ENCODE measurements at regions not wholly inside any gene's neighbourhood (a gene's known extent, or its start where the extent isn't known, plus 50 kb on each side); places are given as distances from the start of the nearest gene placed in this dataset.

DNA sequence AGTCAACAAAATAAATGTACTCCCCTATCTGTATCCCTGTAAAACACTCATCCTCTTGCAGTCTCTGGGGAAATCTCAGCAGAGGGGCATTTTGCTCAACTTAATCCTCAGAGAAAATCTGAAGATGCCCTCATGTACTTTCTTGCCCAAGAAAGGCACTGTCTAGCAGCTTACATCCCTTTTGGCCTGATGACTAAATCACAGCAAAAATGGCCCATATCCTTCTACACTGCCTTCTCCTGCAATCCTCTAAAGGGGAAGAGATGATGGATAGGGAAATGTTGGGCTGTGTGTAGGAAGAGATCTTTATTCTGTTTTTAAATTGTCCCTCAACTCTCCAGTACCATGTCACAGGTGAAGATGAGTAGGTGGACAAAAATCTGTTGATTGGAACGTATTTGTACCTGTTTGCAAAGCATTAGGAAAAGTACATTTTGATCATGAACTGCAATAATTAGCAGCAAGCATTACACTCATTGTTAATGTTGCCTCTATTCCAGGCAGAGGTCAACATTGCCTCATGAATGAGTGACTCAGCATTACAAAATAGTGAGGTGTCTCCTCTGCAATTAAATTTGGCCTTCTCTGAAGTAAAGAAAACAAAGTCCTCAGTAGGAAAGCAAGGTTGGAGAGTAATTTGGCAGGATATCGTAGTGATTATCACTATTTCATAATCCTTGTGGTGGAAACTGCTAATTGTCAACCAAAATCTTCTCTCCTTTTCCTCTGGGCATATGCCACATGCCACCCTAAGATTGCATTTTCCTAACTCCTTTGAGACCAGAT, 172.4 kb upstream of the CAND1 start (continued):
- TF ChIP-seq ZNF10 (tag by site-specific recombination; IDR thresholded peaks at IDR 0.05) = no peak
- TF ChIP-seq ZNF791 (tag by site-specific recombination; IDR thresholded peaks at IDR 0.05) = no peak
- TF ChIP-seq ZXDB (tag by site-specific recombination; IDR thresholded peaks at IDR 0.05) = no peak
- TF ChIP-seq, protein P1, sequence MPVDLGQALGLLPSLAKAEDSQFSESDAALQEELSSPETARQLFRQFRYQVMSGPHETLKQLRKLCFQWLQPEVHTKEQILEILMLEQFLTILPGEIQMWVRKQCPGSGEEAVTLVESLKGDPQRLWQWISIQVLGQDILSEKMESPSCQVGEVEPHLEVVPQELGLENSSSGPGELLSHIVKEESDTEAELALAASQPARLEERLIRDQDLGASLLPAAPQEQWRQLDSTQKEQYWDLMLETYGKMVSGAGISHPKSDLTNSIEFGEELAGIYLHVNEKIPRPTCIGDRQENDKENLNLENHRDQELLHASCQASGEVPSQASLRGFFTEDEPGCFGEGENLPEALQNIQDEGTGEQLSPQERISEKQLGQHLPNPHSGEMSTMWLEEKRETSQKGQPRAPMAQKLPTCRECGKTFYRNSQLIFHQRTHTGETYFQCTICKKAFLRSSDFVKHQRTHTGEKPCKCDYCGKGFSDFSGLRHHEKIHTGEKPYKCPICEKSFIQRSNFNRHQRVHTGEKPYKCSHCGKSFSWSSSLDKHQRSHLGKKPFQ (tag by site-specific recombination; IDR thresholded peaks at IDR 0.05) = no peak
- no peak for TF ChIP-seq ZBTB8A (tag by site-specific recombination; IDR thresholded peaks at IDR 0.05)
- TF ChIP-seq ZNF350 (tag by site-specific recombination; IDR thresholded peaks at IDR 0.05) = no peak
- no peak for TF ChIP-seq KLF9 (tag by site-specific recombination; IDR thresholded peaks at IDR 0.05; ENCODE audit: low read depth)
- TF ChIP-seq ZNF664 (tag by site-specific recombination; IDR thresholded peaks at IDR 0.05) = no peak
- TF ChIP-seq, protein P2, sequence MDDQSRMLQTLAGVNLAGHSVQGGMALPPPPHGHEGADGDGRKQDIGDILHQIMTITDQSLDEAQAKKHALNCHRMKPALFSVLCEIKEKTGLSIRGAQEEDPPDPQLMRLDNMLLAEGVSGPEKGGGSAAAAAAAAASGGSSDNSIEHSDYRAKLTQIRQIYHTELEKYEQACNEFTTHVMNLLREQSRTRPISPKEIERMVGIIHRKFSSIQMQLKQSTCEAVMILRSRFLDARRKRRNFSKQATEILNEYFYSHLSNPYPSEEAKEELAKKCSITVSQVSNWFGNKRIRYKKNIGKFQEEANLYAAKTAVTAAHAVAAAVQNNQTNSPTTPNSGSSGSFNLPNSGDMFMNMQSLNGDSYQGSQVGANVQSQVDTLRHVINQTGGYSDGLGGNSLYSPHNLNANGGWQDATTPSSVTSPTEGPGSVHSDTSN (CRISPR knock-in tag; IDR thresholded peaks at IDR 0.05) = no peak
- peak; percentile 98 for TF ChIP-seq SP7 (tag by site-specific recombination; IDR thresholded peaks at IDR 0.05)
- TF ChIP-seq ZNF514 (tag by site-specific recombination; IDR thresholded peaks at IDR 0.05) = no peak
- TF ChIP-seq, protein P3, sequence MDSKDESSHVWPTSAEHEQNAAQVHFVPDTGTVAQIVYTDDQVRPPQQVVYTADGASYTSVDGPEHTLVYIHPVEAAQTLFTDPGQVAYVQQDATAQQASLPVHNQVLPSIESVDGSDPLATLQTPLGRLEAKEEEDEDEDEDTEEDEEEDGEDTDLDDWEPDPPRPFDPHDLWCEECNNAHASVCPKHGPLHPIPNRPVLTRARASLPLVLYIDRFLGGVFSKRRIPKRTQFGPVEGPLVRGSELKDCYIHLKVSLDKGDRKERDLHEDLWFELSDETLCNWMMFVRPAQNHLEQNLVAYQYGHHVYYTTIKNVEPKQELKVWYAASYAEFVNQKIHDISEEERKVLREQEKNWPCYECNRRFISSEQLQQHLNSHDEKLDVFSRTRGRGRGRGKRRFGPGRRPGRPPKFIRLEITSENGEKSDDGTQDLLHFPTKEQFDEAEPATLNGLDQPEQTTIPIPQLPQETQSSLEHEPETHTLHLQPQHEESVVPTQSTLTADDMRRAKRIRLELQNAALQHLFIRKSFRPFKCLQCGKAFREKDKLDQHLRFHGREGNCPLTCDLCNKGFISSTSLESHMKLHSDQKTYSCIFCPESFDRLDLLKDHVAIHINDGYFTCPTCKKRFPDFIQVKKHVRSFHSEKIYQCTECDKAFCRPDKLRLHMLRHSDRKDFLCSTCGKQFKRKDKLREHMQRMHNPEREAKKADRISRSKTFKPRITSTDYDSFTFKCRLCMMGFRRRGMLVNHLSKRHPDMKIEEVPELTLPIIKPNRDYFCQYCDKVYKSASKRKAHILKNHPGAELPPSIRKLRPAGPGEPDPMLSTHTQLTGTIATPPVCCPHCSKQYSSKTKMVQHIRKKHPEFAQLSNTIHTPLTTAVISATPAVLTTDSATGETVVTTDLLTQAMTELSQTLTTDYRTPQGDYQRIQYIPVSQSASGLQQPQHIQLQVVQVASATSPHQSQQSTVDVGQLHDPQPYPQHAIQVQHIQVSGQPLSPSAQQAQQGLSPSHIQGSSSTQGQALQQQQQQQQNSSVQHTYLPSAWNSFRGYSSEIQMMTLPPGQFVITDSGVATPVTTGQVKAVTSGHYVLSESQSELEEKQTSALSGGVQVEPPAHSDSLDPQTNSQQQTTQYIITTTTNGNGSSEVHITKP (tag by site-specific recombination; IDR thresholded peaks at IDR 0.05) = no peak

DNA sequence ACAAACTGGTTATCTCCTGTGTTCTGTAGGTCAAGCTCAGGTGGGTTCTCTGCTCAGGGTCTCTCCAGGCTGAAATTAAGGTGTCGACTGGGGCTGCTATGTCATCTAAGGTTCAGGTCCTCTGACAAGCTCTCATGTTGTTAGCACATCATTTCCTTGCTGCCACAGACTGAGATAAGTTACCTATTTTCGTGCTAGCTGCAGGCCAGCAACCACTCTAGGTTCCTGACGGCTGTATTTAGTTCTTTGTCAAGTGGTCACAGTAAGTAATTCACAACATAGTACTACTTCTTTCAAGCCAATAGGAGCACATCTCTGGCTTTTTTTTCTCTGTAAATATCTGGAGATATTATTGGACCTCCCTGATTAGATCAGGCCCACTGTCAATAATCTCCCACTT, 169.3 kb upstream of the CAND1 start:
- CTCF ChIA-PET = no interaction called here
- Histone ChIP-seq H3K27ac (ENCODE audit: extremely low read depth, low read depth, low read length) (no peak overlapping the region), H3K4me3 (ENCODE audit: low read depth, low read length) (no peak overlapping the region), H3K4me1 (ENCODE audit: control insufficient read depth, insufficient read depth, low read length) (peaks cover 3% of the 10 kb centered on the region; the same call in 1 of the 2 replicates), H3K36me3 (ENCODE audit: control insufficient read depth in 2 of 2, insufficient read depth in 1 of 2, low read length in 2 of 2) (no peaks in the 10 kb centered on the region), H3K9me3 (ENCODE audit: control insufficient read depth, insufficient read depth, low read depth, low read length) (no peaks in the 10 kb centered on the region)
- TF ChIP-seq ZNF626 (tag by site-specific recombination; IDR thresholded peaks at IDR 0.05) (no peak), ZEB2 (tag by site-specific recombination; IDR thresholded peaks at IDR 0.05) (no peak), SP2 (tag by site-specific recombination; IDR thresholded peaks at IDR 0.05) (no peak)
- TF ChIP-seq, protein P4, sequence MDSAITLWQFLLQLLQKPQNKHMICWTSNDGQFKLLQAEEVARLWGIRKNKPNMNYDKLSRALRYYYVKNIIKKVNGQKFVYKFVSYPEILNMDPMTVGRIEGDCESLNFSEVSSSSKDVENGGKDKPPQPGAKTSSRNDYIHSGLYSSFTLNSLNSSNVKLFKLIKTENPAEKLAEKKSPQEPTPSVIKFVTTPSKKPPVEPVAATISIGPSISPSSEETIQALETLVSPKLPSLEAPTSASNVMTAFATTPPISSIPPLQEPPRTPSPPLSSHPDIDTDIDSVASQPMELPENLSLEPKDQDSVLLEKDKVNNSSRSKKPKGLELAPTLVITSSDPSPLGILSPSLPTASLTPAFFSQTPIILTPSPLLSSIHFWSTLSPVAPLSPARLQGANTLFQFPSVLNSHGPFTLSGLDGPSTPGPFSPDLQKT (IDR thresholded peaks at IDR 0.05; ENCODE audit: borderline replicate concordance, low read depth, low read length) = no peak
- TF ChIP-seq, protein P5, sequence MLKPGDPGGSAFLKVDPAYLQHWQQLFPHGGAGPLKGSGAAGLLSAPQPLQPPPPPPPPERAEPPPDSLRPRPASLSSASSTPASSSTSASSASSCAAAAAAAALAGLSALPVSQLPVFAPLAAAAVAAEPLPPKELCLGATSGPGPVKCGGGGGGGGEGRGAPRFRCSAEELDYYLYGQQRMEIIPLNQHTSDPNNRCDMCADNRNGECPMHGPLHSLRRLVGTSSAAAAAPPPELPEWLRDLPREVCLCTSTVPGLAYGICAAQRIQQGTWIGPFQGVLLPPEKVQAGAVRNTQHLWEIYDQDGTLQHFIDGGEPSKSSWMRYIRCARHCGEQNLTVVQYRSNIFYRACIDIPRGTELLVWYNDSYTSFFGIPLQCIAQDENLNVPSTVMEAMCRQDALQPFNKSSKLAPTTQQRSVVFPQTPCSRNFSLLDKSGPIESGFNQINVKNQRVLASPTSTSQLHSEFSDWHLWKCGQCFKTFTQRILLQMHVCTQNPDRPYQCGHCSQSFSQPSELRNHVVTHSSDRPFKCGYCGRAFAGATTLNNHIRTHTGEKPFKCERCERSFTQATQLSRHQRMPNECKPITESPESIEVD (tag by site-specific recombination; IDR thresholded peaks at IDR 0.05) = no peak
- TF ChIP-seq, protein P6, sequence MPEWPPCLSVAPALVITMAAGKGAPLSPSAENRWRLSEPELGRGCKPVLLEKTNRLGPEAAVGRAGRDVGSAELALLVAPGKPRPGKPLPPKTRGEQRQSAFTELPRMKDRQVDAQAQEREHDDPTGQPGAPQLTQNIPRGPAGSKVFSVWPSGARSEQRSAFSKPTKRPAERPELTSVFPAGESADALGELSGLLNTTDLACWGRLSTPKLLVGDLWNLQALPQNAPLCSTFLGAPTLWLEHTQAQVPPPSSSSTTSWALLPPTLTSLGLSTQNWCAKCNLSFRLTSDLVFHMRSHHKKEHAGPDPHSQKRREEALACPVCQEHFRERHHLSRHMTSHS (tag by site-specific recombination; IDR thresholded peaks at IDR 0.05) = no peak
- TF ChIP-seq, protein P1 (tag by site-specific recombination; IDR thresholded peaks at IDR 0.05) = no peak
- TF ChIP-seq, protein P7, sequence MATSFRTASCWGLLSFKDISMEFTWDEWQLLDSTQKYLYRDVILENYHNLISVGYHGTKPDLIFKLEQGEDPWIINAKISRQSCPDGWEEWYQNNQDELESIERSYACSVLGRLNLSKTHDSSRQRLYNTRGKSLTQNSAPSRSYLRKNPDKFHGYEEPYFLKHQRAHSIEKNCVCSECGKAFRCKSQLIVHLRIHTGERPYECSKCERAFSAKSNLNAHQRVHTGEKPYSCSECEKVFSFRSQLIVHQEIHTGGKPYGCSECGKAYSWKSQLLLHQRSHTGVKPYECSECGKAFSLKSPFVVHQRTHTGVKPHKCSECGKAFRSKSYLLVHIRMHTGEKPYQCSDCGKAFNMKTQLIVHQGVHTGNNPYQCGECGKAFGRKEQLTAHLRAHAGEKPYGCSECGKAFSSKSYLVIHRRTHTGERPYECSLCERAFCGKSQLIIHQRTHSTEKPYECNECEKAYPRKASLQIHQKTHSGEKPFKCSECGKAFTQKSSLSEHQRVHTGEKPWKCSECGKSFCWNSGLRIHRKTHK (tag by site-specific recombination; IDR thresholded peaks at IDR 0.05) = no peak
- POLR2A ChIA-PET = no interaction called here
